K562 (cell line): ENCODE measurements at regions not wholly inside any gene's neighbourhood (a gene's known extent, or its start where the extent isn't known, plus 50 kb on each side); places are given as distances from the start of the nearest gene placed in this dataset.

Experiments used
- ATAC-seq: fragments of 200-7000 bp; cut with Tn5 transposase; 3 replicates; pipeline ENCODE4 v1.9.1; 2020; ENCODE audit warnings: moderate library complexity
- BruUV-seq: library from RNA; stranded (reverse); fragments of 400-500 nt; replicated peaks from 2 replicates; lab custom pipeline; 2021; lab: Mats Ljungman, UMichigan
- CTCF ChIA-PET: fragments of 300-600 bp; formaldehyde crosslinking; extraction: SDS; loops from one replicate; lab custom pipeline; 2021; ENCODE audit warnings: low intra/inter-chr PET ratio; lab: Yijun Ruan, JAX
- POLR2A ChIA-PET: fragments of 300-600, 350-650 bp; sonication (Branson Sonifier 250); formaldehyde crosslinking; extraction: SDS; loops from one replicate; lab custom pipeline; 2021; ENCODE audit warnings: antibody characterized with exemption, inconsistent platforms; lab: Yijun Ruan, JAX
- DNase-seq, 4 experiments: peaks; one replicate each; pipeline versions ENCODE4 v3.0.0 to v3.0.0-alpha.2; 2011 to 2018; ENCODE audit warnings: low spot score in 3 of 4, mixed read lengths in 3 of 4; ENCODE audit errors: extremely low read depth in 1 of 4
- FAIRE-seq: peaks from 2 replicates; lab custom pipeline; 2011; peaks lifted over from hg19 to GRCh38; lab: Jason Lieb, UNC
- H2AFZ ChIP-seq: 2 replicates; pipeline ENCODE4 v1.6.0; 2011; ENCODE audit warnings: low read depth, low read length, control low read depth, inconsistent platforms
- H3K27ac ChIP-seq: fragments of 200-600 bp; 3 replicates; pipeline ENCODE4 v1.8.0; 2011; ENCODE audit warnings: low read depth, mild to moderate bottlenecking, control low read depth, inconsistent platforms, low read length, moderate library complexity, mixed read lengths; ENCODE audit errors: extremely low read depth
- H3K27me3 ChIP-seq, 2 experiments: fragments of 300-600 bp in 1 of 2; 2 replicates in 1 of 2; 3 replicates in 1 of 2; pipeline versions ENCODE4 v1.6.0 to v1.8.0; 2011; ENCODE audit warnings: inconsistent platforms in 2 of 2, low read length in 2 of 2, mild to moderate bottlenecking in 1 of 2, mixed read lengths in 1 of 2, moderate library complexity in 1 of 2; ENCODE audit not compliant: control insufficient read depth in 2 of 2, insufficient read depth in 2 of 2
- H3K36me3 ChIP-seq: fragments of 300-600 bp; 3 replicates; pipeline ENCODE4 v1.8.0; 2011; ENCODE audit warnings: mild to moderate bottlenecking, low read length, inconsistent platforms; ENCODE audit not compliant: control insufficient read depth, insufficient read depth
- H3K4me1 ChIP-seq, 2 experiments: fragments of 200-600 bp in 1 of 2; replicated peaks in 1 of 2; 2 replicates in 1 of 2; 3 replicates in 1 of 2; pipeline versions ENCODE4 v1.5.1 to v1.8.0; 2011; ENCODE audit warnings: inconsistent platforms in 2 of 2, low read length in 2 of 2, mild to moderate bottlenecking in 1 of 2, mixed read lengths in 1 of 2, moderate library complexity in 1 of 2; ENCODE audit not compliant: control insufficient read depth in 2 of 2, insufficient read depth in 2 of 2
- H3K4me2 ChIP-seq: 2 replicates; pipeline ENCODE4 v1.6.1; 2011; ENCODE audit warnings: low read length, control low read depth, inconsistent platforms, mixed read lengths; ENCODE audit not compliant: insufficient read depth
- H3K4me3 ChIP-seq: fragments of 200-600 bp; sonication (generic), shearing (Covaris generic); 2 replicates; pipeline ENCODE4 v1.5.1; 2016; ENCODE audit warnings: control low read depth, inconsistent platforms
- H3K79me2 ChIP-seq: fragments of 200-600 bp; 3 replicates; pipeline ENCODE4 v1.8.0; 2011; ENCODE audit warnings: low read length, inconsistent platforms; ENCODE audit not compliant: control insufficient read depth, insufficient read depth
- H3K9ac ChIP-seq, 2 experiments: 2 replicates each; pipeline versions ENCODE4 v1.6.0 to v1.6.1; 2011; ENCODE audit warnings: low read depth in 2 of 2, low read length in 2 of 2, control low read depth in 1 of 2, inconsistent platforms in 1 of 2, mild to moderate bottlenecking in 1 of 2, mixed read lengths in 1 of 2; ENCODE audit not compliant: insufficient read depth in 1 of 2
- H3K9me1 ChIP-seq: one replicate; pipeline ENCODE4 v1.6.0; 2011; ENCODE audit warnings: inconsistent platforms, mild to moderate bottlenecking, low read length, moderate library complexity; ENCODE audit not compliant: control insufficient read depth, insufficient read depth
- H3K9me3 ChIP-seq: replicated peaks from 2 replicates; pipeline ENCODE4 v1.5.1; 2011; ENCODE audit warnings: low read depth, low read length, inconsistent platforms; ENCODE audit not compliant: control insufficient read depth, insufficient read depth
- H4K20me1 ChIP-seq: replicated peaks from 2 replicates; pipeline ENCODE4 v1.6.1; 2011; ENCODE audit warnings: low read length, inconsistent platforms, mixed read lengths; ENCODE audit not compliant: control insufficient read depth, insufficient read depth
- ESRRB ChIP-seq: fragments of 250-450 bp; sonication (Bioruptor Pico); IDR thresholded peaks from 2 replicates; pipeline ENCODE4 v1.5.0; 2020; ENCODE audit warnings: mild to moderate bottlenecking, moderate library complexity, borderline replicate concordance
- MTA2 ChIP-seq: fragments of 450-650 bp; IDR thresholded peaks from 2 replicates; pipeline ENCODE4 v1.6.1; 2016; ENCODE audit warnings: low read depth
- NR2C2 ChIP-seq, 2 experiments: fragments of 200-800 bp in 1 of 2; sonication (Bioruptor generic) in 1 of 2; sonication (generic) in 1 of 2; formaldehyde crosslinking in 1 of 2; IDR thresholded peaks; 2 replicates each; pipeline versions ENCODE4 v1.6.1 to v1.8.0; 2016 to 2022; ENCODE audit warnings: mild to moderate bottlenecking in 1 of 2, missing compliant biosample characterization in 1 of 2, missing genetic modification characterization in 1 of 2, missing genetic modification reagents in 1 of 2
- POLR2B ChIP-seq: fragments of 450-650 bp; IDR thresholded peaks from 2 replicates; pipeline ENCODE4 v1.6.1; 2018; ENCODE audit warnings: low read depth; ENCODE audit not compliant: partially characterized antibody
- SIX5 ChIP-seq, 2 experiments: IDR thresholded peaks; 2 replicates each; pipeline ENCODE4 v1.6.1; 2011; ENCODE audit warnings: low read length in 2 of 2, borderline replicate concordance in 1 of 2, low read depth in 1 of 2, mild to moderate bottlenecking in 1 of 2, moderate library complexity in 1 of 2; ENCODE audit not compliant: insufficient read depth in 1 of 2
- SMAD4 ChIP-seq: fragments of 250-450 bp; sonication (Bioruptor Pico); conservative IDR thresholded peaks from 2 replicates; pipeline ENCODE4 v1.8.0; 2021; ENCODE audit warnings: inconsistent platforms, mild to moderate bottlenecking, moderate library complexity
- ZBTB17 ChIP-seq: fragments of 450-650 bp; formaldehyde crosslinking; IDR thresholded peaks from 2 replicates; pipeline ENCODE4 v1.4.0; 2020; ENCODE audit warnings: mild to moderate bottlenecking
- WGBS: fragments of 100-300 bp; shearing (Covaris generic); methylation state at CpG from one replicate; pipeline ENCODE4 v1.1.6; 2016; ENCODE audit warnings: low coverage, mixed read lengths; ENCODE audit not compliant: insufficient coverage; ENCODE audit errors: missing lambda C conversion rate; 5-methylcytosine and 5-hydroxymethylcytosine counted together
- in situ Hi-C: fragments of 300-500 bp; cut with MboI; formaldehyde crosslinking; loops from 4 replicates; pipeline ENCODE4 v1.15.0; 2018; ENCODE audit warnings: inconsistent platforms, mixed read lengths
- intact Hi-C: fragments of 100-400 bp; cut with micrococcal nuclease; formaldehyde crosslinking; loops from 2 replicates; pipeline ENCODE4 v1.14.2; 2022
- TF ChIP-seq, protein P1 (sequence below): IDR thresholded peaks from 2 replicates; pipeline ENCODE4 v1.6.1; 2011; ENCODE audit warnings: borderline replicate concordance, low read depth, mild to moderate bottlenecking, moderate library complexity, low read length; ENCODE audit not compliant: insufficient read depth, poor library complexity, severe bottlenecking
- TF ChIP-seq, protein P2 (sequence below): conservative IDR thresholded peaks from 2 replicates; pipeline ENCODE4 v1.6.1; 2011; ENCODE audit warnings: low read depth, mild to moderate bottlenecking, low read length; ENCODE audit not compliant: control insufficient read depth
- TF ChIP-seq, protein P3 (sequence below): fragments of 450-650 bp; conservative IDR thresholded peaks from 2 replicates; pipeline ENCODE4 v1.6.1; 2016; ENCODE audit warnings: missing genetic modification characterization, low read depth, mild to moderate bottlenecking, missing compliant biosample characterization, moderate library complexity

DNA sequence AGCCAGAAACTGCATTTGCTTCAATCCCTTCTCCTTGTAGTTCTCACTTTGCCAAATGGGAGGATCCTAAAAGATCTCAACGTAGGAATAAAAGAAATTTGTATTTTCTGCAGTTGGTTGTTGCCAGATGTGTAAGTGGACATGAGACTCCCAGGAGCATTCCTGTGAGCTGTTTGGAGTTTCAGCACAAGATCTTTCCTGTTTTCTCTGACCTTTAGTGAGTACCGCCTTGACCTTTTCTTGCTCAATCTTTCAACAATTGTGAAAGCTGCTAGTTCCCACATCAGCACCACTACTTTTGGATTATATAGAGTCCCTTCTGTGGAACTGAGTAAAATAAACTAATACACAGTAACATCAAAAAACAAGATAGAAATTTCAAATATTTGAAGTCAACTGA, 683.8 kb upstream of the PABPC4L start:
- H3K36me3 ChIP-seq, result no peaks in the 10 kb centered on the region
- no peak overlapping the region for H3K4me3 ChIP-seq
- CTCF ChIA-PET, result no interaction called here
- TF ChIP-seq MTA2 (no peak), POLR2B (no peak), NR2C2 (CRISPR knock-in tag; IDR thresholded peaks at IDR 0.05) (no peak), NR2C2 (tag; IDR thresholded peaks at IDR 0.05) (no peak), ZBTB17 (no peak), SMAD4 (CRISPR knock-in tag) (no peak), SIX5 (IDR thresholded peaks at IDR 0.05; ENCODE audit: borderline replicate concordance in 1 of 2, insufficient read depth in 1 of 2, low read depth in 1 of 2, low read length in 2 of 2) (no peak), ESRRB (no peak)
- TF ChIP-seq, protein P1, sequence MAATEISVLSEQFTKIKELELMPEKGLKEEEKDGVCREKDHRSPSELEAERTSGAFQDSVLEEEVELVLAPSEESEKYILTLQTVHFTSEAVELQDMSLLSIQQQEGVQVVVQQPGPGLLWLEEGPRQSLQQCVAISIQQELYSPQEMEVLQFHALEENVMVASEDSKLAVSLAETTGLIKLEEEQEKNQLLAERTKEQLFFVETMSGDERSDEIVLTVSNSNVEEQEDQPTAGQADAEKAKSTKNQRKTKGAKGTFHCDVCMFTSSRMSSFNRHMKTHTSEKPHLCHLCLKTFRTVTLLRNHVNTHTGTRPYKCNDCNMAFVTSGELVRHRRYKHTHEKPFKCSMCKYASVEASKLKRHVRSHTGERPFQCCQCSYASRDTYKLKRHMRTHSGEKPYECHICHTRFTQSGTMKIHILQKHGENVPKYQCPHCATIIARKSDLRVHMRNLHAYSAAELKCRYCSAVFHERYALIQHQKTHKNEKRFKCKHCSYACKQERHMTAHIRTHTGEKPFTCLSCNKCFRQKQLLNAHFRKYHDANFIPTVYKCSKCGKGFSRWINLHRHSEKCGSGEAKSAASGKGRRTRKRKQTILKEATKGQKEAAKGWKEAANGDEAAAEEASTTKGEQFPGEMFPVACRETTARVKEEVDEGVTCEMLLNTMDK, result no peak
- TF ChIP-seq, protein P2, sequence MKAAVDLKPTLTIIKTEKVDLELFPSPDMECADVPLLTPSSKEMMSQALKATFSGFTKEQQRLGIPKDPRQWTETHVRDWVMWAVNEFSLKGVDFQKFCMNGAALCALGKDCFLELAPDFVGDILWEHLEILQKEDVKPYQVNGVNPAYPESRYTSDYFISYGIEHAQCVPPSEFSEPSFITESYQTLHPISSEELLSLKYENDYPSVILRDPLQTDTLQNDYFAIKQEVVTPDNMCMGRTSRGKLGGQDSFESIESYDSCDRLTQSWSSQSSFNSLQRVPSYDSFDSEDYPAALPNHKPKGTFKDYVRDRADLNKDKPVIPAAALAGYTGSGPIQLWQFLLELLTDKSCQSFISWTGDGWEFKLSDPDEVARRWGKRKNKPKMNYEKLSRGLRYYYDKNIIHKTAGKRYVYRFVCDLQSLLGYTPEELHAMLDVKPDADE, result no peak
- TF ChIP-seq, protein P3, sequence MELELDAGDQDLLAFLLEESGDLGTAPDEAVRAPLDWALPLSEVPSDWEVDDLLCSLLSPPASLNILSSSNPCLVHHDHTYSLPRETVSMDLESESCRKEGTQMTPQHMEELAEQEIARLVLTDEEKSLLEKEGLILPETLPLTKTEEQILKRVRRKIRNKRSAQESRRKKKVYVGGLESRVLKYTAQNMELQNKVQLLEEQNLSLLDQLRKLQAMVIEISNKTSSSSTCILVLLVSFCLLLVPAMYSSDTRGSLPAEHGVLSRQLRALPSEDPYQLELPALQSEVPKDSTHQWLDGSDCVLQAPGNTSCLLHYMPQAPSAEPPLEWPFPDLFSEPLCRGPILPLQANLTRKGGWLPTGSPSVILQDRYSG (tag), result no peak

More for the DNA sequence above, 683.8 kb upstream of the PABPC4L start:
- Histone ChIP-seq H3K4me2 (no peak overlapping the region), H3K27me3 (no peaks in the 10 kb centered on the region), H4K20me1 (no peaks in the 10 kb centered on the region), H3K27ac (no peak overlapping the region), H2AFZ (no peak overlapping the region), H3K79me2 (no peaks in the 10 kb centered on the region), H3K9me3 (no peaks in the 10 kb centered on the region), H3K4me1 (no peaks in the 10 kb centered on the region), H3K9me1 (no peaks in the 10 kb centered on the region), H3K9ac (no peak overlapping the region)
- BruUV-seq, result no TSS peak
- no peak for DNase-seq
- 0% methylated on average over 2 of the region's 2 CpGs for WGBS
- in situ Hi-C loops, result no loop called here
- no peak for ATAC-seq
- intact Hi-C loops, result no loop called here
- no peak for FAIRE-seq
- POLR2A ChIA-PET, result no interaction called here
